H4 (cell line): ENCODE measurements at regions not wholly inside any gene's neighbourhood (a gene's known extent, or its start where the extent isn't known, plus 50 kb on each side); places are given as distances from the start of the nearest gene placed in this dataset.
"Not testable (repeated sequence)": the region's sequence is repeated elsewhere in the genome, so short reads cannot be mapped to it uniquely, and the experiment has no call there.

Source experiments
- DNase-seq: peaks from one replicate; pipeline ENCODE4 v3.0.0-alpha.2; 2015; ENCODE audit warnings: low spot score

- DNase-seq: peak; percentile 93
Measured at GRCh38 chr5:38607396-38607795, 51.0 kb upstream of the LIFR start.

- DNase-seq: peak; percentile 85
Measured at GRCh38 chr5:38607930-38608564, 51.6 kb upstream of the LIFR start.

GRCh38 chr5:38608874-38609273 lies 52.4 kb upstream of the LIFR start:
- DNase-seq: no peak

GRCh38 chr5:38612851-38613250 lies 56.4 kb upstream of the LIFR start:
- no peak for DNase-seq

- no peak for DNase-seq
Measured at GRCh38 chr5:38613490-38613889, 57.0 kb upstream of the LIFR start.

GRCh38 chr5:38613992-38614836 lies 57.8 kb upstream of the LIFR start:
- no peak for DNase-seq

- no peak for DNase-seq
Measured at GRCh38 chr5:38615042-38615441, 58.6 kb upstream of the LIFR start.

- no peak for DNase-seq
Measured at GRCh38 chr5:38615981-38616451, 59.6 kb upstream of the LIFR start.

- DNase-seq: no peak
Measured at GRCh38 chr5:38618154-38618553, 61.7 kb upstream of the LIFR start.

- no peak for DNase-seq
Measured at GRCh38 chr5:38621331-38621730, 64.9 kb upstream of the LIFR start.

GRCh38 chr5:38621840-38622437 lies 65.5 kb upstream of the LIFR start:
- no peak for DNase-seq

- no peak for DNase-seq
Measured at GRCh38 chr5:38622723-38623129, 66.3 kb upstream of the LIFR start.

GRCh38 chr5:38624541-38624940 lies 68.1 kb upstream of the LIFR start:
- not testable (repeated sequence) for DNase-seq

- DNase-seq: not testable (repeated sequence)
Measured at GRCh38 chr5:38631376-38631775, 74.9 kb upstream of the LIFR start.

GRCh38 chr5:38634568-38635369 lies 78.3 kb upstream of the LIFR start:
- no peak for DNase-seq

- DNase-seq: no peak
Measured at GRCh38 chr5:38636626-38637025, 80.2 kb upstream of the LIFR start.

- DNase-seq: no peak
Measured at GRCh38 chr5:38638656-38639055, 82.2 kb upstream of the LIFR start.

GRCh38 chr5:38639377-38640358 lies 83.2 kb upstream of the LIFR start:
- DNase-seq: peak; percentile 44

GRCh38 chr5:38641003-38641402 lies 84.6 kb upstream of the LIFR start:
- DNase-seq: peak; percentile 54

GRCh38 chr5:38642189-38642911 lies 85.9 kb upstream of the LIFR start:
- no peak for DNase-seq
